ENCODE measurements at regions not wholly inside any gene's neighbourhood (a gene's known extent, or its start where the extent isn't known, plus 50 kb on each side); places are given as distances from the start of the nearest gene placed in this dataset.

DNA sequence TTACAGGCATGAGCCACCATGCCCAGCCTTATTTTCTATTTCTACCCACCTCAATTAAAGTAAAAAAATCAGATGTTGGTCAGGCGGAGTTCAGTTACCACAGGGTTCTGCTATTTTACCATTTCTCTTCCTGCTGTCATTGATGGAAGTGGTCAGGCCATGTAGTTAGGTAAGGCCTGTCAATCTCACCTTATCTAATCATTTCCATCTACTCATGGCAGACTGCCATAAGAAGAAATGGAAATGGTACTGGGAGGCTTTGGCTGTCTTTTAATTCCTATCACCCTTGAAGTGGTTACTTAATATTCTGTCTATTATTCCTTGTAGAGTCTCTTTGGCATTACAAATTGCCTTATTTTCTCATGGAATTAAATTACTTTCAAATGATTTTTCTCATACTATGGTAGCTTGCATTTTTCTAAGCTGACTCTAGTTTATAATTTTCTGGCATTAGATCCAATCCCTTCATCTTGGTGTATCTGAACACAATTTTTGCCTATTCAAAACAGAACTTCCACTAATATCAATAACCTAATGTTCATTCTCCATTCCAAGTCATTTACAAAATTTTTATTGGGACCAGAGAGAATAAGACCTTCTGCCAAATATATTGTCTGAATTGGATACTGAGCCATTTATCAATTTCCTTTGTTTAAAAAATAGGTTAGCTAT lies 198.7 kb downstream of the DACT1 start:
- H3K9me1 ChIP-seq (replicated peaks; ENCODE audit: control insufficient read depth, extremely low read depth, insufficient read depth, low read length) = no peaks in the 10 kb centered on the region
- H3K9me3 ChIP-seq (replicated peaks; ENCODE audit: control insufficient read depth, insufficient read depth, low read length) = no peaks in the 10 kb centered on the region
- no peak for DNase-seq (ENCODE audit: low read depth, low spot score)
- no peak overlapping the region for H3K4me2 ChIP-seq (ENCODE audit: insufficient read depth, low read length)
- H3K4me3 ChIP-seq (replicated peaks in 1 of 3; ENCODE audit: insufficient read depth in 1 of 3, low read depth in 1 of 3, low read length in 3 of 3) = no peak overlapping the region
- TF ChIP-seq JUN (IDR thresholded peaks at IDR 0.05; ENCODE audit: borderline replicate concordance, insufficient read depth, insufficient read length, low read depth) (no peak), EZH2 (IDR thresholded peaks at IDR 0.05; ENCODE audit: borderline replicate concordance, low read depth, low read length, severe bottlenecking) (no peak), POLR2A (IDR thresholded peaks at IDR 0.05; ENCODE audit: low read depth, low read length) (no peak), CTCF (IDR thresholded peaks at IDR 0.05; ENCODE audit: extremely low read depth in 1 of 2, insufficient read depth in 1 of 2, low read depth in 1 of 2, low read length in 2 of 2) (no peak), GATA2 (IDR thresholded peaks at IDR 0.05; ENCODE audit: insufficient read depth, insufficient read length, low read depth, low read length) (no peak), POLR2AphosphoS5 (IDR thresholded peaks at IDR 0.05; ENCODE audit: insufficient read depth, low read depth, low read length) (no peak), FOS (IDR thresholded peaks at IDR 0.05; ENCODE audit: borderline replicate concordance, insufficient read depth, low read length) (no peak), MYC (IDR thresholded peaks at IDR 0.05; ENCODE audit: low read depth, low read length) (no peak)
- TF ChIP-seq, protein P1, sequence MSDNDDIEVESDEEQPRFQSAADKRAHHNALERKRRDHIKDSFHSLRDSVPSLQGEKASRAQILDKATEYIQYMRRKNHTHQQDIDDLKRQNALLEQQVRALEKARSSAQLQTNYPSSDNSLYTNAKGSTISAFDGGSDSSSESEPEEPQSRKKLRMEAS (IDR thresholded peaks at IDR 0.05; ENCODE audit: insufficient read depth, insufficient read length) = no peak
- no peak overlapping the region for H3K9ac ChIP-seq (replicated peaks; ENCODE audit: extremely low read depth, insufficient read depth, low read length)
- no peak overlapping the region for H2AFZ ChIP-seq (ENCODE audit: low read depth, low read length)
- no peaks in the 10 kb centered on the region for H3K4me1 ChIP-seq (ENCODE audit: control insufficient read depth, extremely low read depth, insufficient read depth, low read length)
- H3K79me2 ChIP-seq (ENCODE audit: control insufficient read depth, insufficient read depth, low read length) = no peaks in the 10 kb centered on the region
- H4K20me1 ChIP-seq (replicated peaks; ENCODE audit: control insufficient read depth, extremely low read depth, insufficient read depth, low read length) = no peaks in the 10 kb centered on the region
- intact Hi-C loops (cut with micrococcal nuclease) = no loop called here
- no peaks in the 10 kb centered on the region for H3K36me3 ChIP-seq (ENCODE audit: control insufficient read depth in 2 of 2, extremely low read depth in 1 of 2, insufficient read depth in 2 of 2, low read length in 2 of 2)
- BruUV-seq (replicated peaks) = no TSS peak
- no peak overlapping the region for H3K27ac ChIP-seq (ENCODE audit: insufficient read depth, low read depth, low read length)
- dilution Hi-C loops (cut with MboI; ENCODE audit: extremely low pct_ligation_motif_present, low sequenced_read_pairs) = no loop called here
- CTCF ChIA-PET = interaction anchor here (0.7 to 1.8 kb wide), 4 partner anchors 10 to 335 kb away, joined by 3 to 4 read pairs (median 3); no protein-coding TSS in a partner anchor
- POLR2A ChIA-PET = no interaction called here
- no peak for FAIRE-seq
- no peaks in the 10 kb centered on the region for H3K27me3 ChIP-seq (ENCODE audit: control insufficient read depth in 2 of 2, insufficient read depth in 2 of 2, low read length in 2 of 2)
